ENCODE measurements at regions not wholly inside any gene's neighbourhood (a gene's known extent, or its start where the extent isn't known, plus 50 kb on each side); places are given as distances from the start of the nearest gene placed in this dataset.

GRCh38 chr22:26887916-26888315 is 230.5 kb downstream of the MIAT start:
- H3K4ac ChIP-seq (ENCODE audit: low read depth, low read length): no peak overlapping the region
- H2BK12ac ChIP-seq (ENCODE audit: insufficient read length, low read depth, low read length): no peak overlapping the region
- no peak overlapping the region for H2BK120ac ChIP-seq (ENCODE audit: low read depth, low read length, poor library complexity, severe bottlenecking)
- H3K18ac ChIP-seq (ENCODE audit: insufficient read length, low read depth, low read length): no peak overlapping the region
- H3K27ac ChIP-seq (ENCODE audit: insufficient read length, low read depth, low read length): no peak overlapping the region
- no CpG with 5 or more reads among the region's 4 CpGs for WGBS (ENCODE audit: extremely low coverage, insufficient read length, low lambda C conversion rate)
- no peak overlapping the region for H3K4me2 ChIP-seq (ENCODE audit: insufficient read depth, insufficient read length, low read length)
- no peak overlapping the region for H3K56ac ChIP-seq (ENCODE audit: insufficient read length, low read depth, low read length)
- Mint-ChIP-seq H3K36me3 (ENCODE audit: insufficient read depth in 1 of 3, low read depth in 3 of 3) (no peaks in the 10 kb centered on the region), H3K9me3 (no peaks in the 10 kb centered on the region), H3K4me1 (peaks cover 16 to 33% of the 10 kb centered on the region in 2 experiments), H3K4me3 (no peak overlapping the region), H3K27me3 (ENCODE audit: low read depth) (peaks cover 11% of the 10 kb centered on the region), H3K27ac (no peak overlapping the region)
- H2AFZ ChIP-seq (ENCODE audit: low read length): no peak overlapping the region
- H2AK5ac ChIP-seq (ENCODE audit: insufficient read length, low read length): no peak overlapping the region
- H3K79me2 ChIP-seq (ENCODE audit: insufficient read depth, low read length): no peaks in the 10 kb centered on the region
- H4K5ac ChIP-seq (ENCODE audit: insufficient read length, low read depth, low read length): no peak overlapping the region
- H4K91ac ChIP-seq (ENCODE audit: insufficient read length, low read depth, low read length): no peak overlapping the region
- H3K23me2 ChIP-seq (ENCODE audit: insufficient read length, low read depth, low read length, poor library complexity, severe bottlenecking): no peaks in the 10 kb centered on the region
- no peak overlapping the region for H2BK15ac ChIP-seq (ENCODE audit: low read depth, low read length)
- H4K8ac ChIP-seq (replicated peaks; ENCODE audit: insufficient read length, low read depth, low read length): no peak overlapping the region
- no peak overlapping the region for H2BK20ac ChIP-seq (ENCODE audit: low read depth, low read length, poor library complexity, severe bottlenecking)
- no peak overlapping the region for H3T11ph ChIP-seq (ENCODE audit: low read length)
- H3K9ac ChIP-seq (ENCODE audit: extremely low read depth, insufficient read length, low read length): no peak overlapping the region
- no peaks in the 10 kb centered on the region for H4K20me1 ChIP-seq (ENCODE audit: control insufficient read depth, insufficient read depth, insufficient read length)
- H3K27me3 ChIP-seq (ENCODE audit: insufficient read depth, low read length): no peaks in the 10 kb centered on the region
- no peak overlapping the region for H3K23ac ChIP-seq (ENCODE audit: insufficient read length, low read depth, low read length)
- no peaks in the 10 kb centered on the region for H3K9me3 ChIP-seq (ENCODE audit: control insufficient read depth, low read depth, low read length)
- no peak overlapping the region for H2BK5ac ChIP-seq (ENCODE audit: insufficient read length, low read length)
- no peaks in the 10 kb centered on the region; the same call in 1 of the 2 replicates for H3K4me1 ChIP-seq (ENCODE audit: insufficient read depth, low read length)
- H3K79me1 ChIP-seq (ENCODE audit: insufficient read depth, low read depth, low read length, poor library complexity, severe bottlenecking): no peaks in the 10 kb centered on the region
- TF ChIP-seq CTCF (conservative IDR thresholded peaks at IDR 0.05): no peak
- no peak for DNase-seq
- H3K14ac ChIP-seq (ENCODE audit: insufficient read depth, low read length): no peak overlapping the region
